ENCODE measurements at regions not wholly inside any gene's neighbourhood (a gene's known extent, or its start where the extent isn't known, plus 50 kb on each side); places are given as distances from the start of the nearest gene placed in this dataset.

DNA sequence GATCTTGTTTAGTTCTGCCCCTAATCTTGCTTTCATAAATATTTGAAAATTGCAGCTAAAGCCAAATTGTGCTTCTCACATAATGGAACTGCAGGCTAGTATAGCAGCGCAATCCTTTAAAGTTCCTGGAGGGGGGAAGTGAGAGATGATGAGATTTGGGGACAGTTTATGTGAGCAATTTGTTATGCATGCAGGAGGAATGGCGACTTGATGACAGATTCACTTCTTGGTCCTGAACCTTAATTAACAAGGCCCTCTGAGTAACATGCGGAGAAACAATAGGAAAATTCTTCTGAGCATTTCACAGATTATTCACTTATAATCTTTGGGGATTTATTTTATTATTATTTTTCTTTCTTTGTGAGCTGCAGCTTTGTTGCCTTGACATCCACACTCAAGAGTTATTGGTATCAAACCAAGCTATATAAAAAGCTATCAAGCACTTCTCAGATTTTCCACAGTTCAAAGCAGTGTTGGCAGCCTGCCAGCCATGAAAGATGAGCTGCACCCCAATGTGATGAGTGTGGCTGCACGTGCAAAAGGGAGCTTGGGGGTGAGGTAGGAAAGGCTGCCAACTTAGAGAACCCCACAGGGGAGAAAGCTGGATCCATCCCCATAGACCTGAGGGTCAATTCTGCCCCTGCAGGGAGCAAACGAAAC, 1662.2 kb upstream of the FLRT2 start:
- peak in 1 of 3 donors; percentile 4 for DNase-seq
- intact Hi-C loops (cut with DNase I, micrococcal nuclease): no loop called here
- Histone ChIP-seq H3K4me3 (no peak overlapping the region), H3K9me3 (no peaks in the 10 kb centered on the region), H3K36me3 (ENCODE audit: low read depth) (no peaks in the 10 kb centered on the region), H3K4me1 (ENCODE audit: low read depth) (no peaks in the 10 kb centered on the region)
- ATAC-seq: no peak
- TF ChIP-seq, protein P1, sequence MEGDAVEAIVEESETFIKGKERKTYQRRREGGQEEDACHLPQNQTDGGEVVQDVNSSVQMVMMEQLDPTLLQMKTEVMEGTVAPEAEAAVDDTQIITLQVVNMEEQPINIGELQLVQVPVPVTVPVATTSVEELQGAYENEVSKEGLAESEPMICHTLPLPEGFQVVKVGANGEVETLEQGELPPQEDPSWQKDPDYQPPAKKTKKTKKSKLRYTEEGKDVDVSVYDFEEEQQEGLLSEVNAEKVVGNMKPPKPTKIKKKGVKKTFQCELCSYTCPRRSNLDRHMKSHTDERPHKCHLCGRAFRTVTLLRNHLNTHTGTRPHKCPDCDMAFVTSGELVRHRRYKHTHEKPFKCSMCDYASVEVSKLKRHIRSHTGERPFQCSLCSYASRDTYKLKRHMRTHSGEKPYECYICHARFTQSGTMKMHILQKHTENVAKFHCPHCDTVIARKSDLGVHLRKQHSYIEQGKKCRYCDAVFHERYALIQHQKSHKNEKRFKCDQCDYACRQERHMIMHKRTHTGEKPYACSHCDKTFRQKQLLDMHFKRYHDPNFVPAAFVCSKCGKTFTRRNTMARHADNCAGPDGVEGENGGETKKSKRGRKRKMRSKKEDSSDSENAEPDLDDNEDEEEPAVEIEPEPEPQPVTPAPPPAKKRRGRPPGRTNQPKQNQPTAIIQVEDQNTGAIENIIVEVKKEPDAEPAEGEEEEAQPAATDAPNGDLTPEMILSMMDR (IDR thresholded peaks at IDR 0.05): no peak

DNA sequence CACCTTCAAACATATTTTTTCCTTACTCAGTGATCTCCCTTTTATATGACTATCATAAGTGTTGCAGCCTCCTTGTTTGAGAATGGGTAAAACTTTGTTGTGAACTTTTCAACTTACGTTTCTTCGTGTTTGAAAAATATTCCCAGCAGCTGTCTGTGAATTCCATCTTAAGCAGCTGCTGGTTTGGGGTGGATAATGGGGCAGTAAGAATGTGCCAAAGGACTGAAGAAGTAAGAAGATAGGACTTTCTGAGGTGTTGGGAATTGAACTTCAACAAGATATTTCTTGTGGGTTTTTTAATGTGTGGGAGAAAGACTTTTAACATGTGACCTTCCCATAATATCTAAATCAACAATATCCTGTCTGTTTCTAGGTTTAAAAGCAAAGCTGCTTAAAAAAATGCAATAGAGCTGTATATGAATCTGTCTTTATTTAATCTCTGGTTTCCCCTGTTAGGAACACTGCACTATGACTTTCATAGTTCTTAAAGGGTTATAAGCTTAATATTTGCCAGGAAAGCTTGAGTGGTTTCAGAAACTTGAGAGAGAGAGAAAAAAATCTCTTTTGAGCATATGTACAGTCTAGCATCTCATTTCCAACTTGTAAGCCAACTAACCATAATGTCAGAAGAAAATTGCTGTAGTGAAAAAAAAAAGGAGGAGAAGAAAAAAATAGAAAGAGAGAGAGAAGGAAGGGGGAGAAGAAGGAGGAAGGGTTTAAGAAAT, 1659.2 kb upstream of the FLRT2 start:
- no peak for ATAC-seq
- Histone ChIP-seq H3K4me3 (no peak overlapping the region), H3K9me3 (no peaks in the 10 kb centered on the region), H3K4me1 (ENCODE audit: low read depth) (no peaks in the 10 kb centered on the region), H3K36me3 (ENCODE audit: low read depth) (no peaks in the 10 kb centered on the region)
- intact Hi-C loops (cut with DNase I, micrococcal nuclease): no loop called here
- no peak for DNase-seq
- TF ChIP-seq, protein P1 (IDR thresholded peaks at IDR 0.05): no peak

DNA sequence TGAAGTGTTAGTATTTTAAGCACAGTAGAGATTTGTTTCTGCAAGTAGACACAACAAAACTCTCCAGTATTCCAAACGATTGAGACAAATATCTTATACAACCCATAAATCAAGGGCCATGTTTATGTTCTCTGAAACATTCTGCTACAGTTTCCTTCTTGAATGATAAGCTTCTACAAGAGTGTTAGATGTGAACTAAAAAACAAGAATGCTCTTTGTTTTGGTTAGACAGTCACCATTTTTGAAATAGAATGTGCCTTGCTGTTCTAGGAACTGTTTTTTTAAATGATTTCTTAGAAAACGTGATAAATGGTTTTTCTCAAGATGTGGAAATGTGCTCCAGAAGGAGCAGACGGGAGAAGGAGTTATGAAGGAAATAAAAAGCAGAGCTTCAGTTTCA, 1656.3 kb upstream of the FLRT2 start:
- DNase-seq (no peak), ATAC-seq (no peak)
- Histone ChIP-seq H3K36me3 (ENCODE audit: low read depth) (no peaks in the 10 kb centered on the region), H3K4me3 (no peak overlapping the region), H3K9me3 (peaks cover 5% of the 10 kb centered on the region), H3K4me1 (ENCODE audit: low read depth) (no peaks in the 10 kb centered on the region)
- intact Hi-C loops (cut with DNase I, micrococcal nuclease): no loop called here
- TF ChIP-seq, protein P1 (IDR thresholded peaks at IDR 0.05): no peak

DNA sequence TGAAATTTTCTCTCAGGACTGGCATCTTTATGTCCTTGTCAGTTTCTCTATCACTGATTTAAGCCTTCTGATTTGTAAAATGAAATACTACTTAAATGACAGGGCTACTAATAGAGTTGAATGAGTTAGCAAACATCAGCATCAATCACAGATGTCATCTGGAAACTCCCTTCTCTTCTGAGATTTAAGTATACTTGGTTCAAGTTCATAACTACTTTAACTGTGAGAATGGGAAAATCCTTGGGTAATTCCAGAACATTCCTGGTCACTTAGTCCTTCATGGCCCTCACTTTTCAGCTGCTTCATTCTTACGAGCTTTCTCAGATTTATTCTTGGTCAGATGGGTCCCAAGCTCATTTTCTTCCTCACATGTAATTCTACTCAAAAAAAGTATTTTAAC, 1655.3 kb upstream of the FLRT2 start:
- H3K4me1 ChIP-seq (ENCODE audit: low read depth): no peaks in the 10 kb centered on the region
- intact Hi-C loops (cut with DNase I, micrococcal nuclease): no loop called here
- TF ChIP-seq, protein P1 (IDR thresholded peaks at IDR 0.05): no peak
- H3K9me3 ChIP-seq: peaks cover 9% of the 10 kb centered on the region
- DNase-seq: no peak
- H3K4me3 ChIP-seq: no peak overlapping the region
- ATAC-seq: no peak
- no peaks in the 10 kb centered on the region for H3K36me3 ChIP-seq (ENCODE audit: low read depth)

DNA sequence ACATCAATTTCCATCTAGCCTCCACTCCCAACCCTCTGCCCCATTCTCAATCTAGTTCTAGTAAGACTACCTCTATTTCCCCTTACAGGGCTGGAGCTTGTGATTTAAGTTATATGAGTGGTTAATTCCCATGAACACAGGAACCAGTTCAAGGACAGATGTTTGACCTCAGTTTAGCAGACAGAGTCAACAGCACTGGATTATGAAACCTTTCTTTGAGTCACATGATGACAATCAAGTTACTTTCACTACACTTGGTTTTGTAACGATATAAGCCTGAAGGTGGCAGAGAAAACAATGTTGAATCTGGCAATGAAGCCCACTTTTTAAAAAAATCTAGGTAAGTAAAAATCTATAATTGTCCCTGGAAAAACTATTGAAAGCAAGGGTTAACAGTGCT, 1646.2 kb upstream of the FLRT2 start:
- peaks cover 7% of the 10 kb centered on the region for H3K9me3 ChIP-seq
- no peak overlapping the region for H3K4me3 ChIP-seq
- no peaks in the 10 kb centered on the region for H3K36me3 ChIP-seq (ENCODE audit: low read depth)
- TF ChIP-seq, protein P1 (IDR thresholded peaks at IDR 0.05): no peak
- H3K4me1 ChIP-seq (ENCODE audit: low read depth): no peaks in the 10 kb centered on the region
- ATAC-seq (no peak), DNase-seq (no peak)
- intact Hi-C loops (cut with DNase I, micrococcal nuclease): no loop called here

Data from mucosa of descending colon (tissue), 3 donors.